ENCODE measurements at regions not wholly inside any gene's neighbourhood (a gene's known extent, or its start where the extent isn't known, plus 50 kb on each side); places are given as distances from the start of the nearest gene placed in this dataset.
"Not testable (repeated sequence)": the region's sequence is repeated elsewhere in the genome, so short reads cannot be mapped to it uniquely, and the experiment has no call there.

DNA sequence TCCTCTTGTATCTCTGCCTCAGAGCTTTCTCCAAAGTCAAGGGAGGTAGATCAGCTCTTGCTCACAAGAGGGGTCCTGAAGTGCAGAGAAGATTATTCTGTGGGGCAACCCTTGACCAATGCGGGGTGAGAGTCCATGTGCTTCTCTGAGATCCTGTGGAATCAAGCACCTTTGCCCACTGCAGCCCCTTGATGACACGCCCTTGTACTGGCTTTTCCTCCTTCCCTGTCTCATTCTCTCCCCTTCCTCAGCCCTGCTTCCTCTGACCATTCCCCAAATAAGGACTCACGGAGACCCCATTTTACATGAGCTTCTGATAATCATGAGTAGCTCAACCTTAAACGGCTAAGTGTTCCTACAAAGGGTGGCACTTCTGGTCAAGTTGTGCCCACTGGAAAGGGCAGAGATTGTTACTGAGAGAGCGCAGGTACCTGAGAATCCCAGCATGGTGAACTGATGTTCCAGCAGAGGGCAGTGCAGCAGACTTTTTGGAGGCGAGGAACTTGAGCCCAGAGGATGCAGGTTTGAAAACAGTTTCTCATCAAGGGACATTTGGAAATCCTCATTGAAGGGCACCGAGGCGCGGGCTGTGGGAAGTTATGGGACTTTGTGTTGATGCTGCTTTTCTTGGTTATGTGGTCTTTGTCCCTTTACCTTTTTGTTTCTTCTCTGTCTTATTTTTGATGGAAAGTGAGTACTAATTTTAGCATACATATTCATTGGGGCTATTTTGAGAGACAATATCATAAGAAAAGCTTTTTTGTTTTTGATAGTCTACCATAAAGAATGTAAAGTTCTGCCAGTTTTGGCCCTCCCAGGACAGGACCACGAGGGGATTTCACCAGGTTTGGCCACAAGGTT is 201.3 kb downstream of the RBM46 start:
- DNase-seq (ENCODE audit: low read depth in 2 of 2) = peak; percentile 7 to 14

GRCh38 chr4:154983714-154984113 is 202.6 kb downstream of the RBM46 start:
- DNase-seq (ENCODE audit: low read depth in 2 of 2) = no peak

GRCh38 chr4:154984148-154984547 is 203.1 kb downstream of the RBM46 start:
- no peak for DNase-seq (ENCODE audit: low read depth in 2 of 2)

GRCh38 chr4:154984616-154985015 is 203.5 kb downstream of the RBM46 start:
- no peak for DNase-seq (ENCODE audit: low read depth in 2 of 2)

DNA sequence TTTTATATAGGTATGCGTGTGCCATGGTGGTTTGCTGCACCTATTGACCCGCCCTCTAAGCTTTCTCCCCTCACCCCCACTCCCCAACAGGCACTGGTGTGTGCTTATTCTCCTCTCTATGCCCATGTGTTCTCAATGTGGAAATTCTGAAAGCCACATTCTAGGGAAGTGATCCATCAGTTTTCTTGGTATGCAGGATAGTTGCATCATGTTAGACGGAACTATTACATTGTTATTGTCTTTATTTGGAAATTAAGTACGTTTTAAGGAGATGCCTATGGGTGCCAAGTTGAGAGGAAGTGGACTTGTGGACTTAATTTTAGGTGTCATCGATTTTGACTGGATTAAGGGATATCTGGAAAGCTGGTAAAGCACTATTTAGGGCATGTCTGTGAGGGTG is 204.6 kb downstream of the RBM46 start:
- no peak for DNase-seq (ENCODE audit: low read depth in 2 of 2)

DNA sequence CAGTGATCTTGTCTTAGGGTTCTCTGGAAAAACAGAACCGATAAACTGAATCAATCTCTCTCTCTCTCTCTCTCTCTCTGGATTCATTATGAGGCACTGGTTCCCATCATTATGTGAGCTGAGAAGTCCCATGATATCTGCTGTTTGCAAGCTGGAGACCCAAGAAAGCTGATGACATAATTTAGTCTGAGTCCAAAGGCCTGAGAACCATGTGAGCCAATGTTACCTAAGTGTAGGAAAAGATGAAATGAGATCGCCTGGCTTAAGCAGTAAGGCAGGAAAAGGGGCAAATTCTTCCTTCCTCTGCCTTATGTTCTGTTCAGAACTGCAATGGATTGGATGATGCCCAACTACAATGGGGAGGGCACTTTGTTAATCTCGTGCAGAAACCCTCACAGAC is 207.4 kb downstream of the RBM46 start:
- no peak for DNase-seq (ENCODE audit: low read depth in 2 of 2)

DNA sequence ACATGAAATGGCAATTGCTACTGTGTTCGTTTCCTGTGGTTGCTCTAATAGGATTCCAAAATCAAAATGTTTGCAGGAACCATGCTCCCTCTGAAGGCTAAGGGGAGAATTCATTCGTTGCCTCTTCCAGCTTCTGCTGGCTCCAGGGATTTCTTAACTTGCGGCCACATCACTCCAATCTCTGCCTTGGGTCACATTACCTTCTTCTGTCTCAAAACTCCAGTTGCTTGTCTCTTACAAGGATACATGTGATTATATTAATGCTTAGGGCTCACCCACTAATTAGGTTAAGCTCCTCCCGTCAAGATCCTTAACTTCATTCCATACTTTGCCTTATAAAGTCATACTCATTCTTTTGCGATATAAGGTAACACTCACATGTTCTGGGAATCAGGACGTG is 208.4 kb downstream of the RBM46 start:
- DNase-seq (ENCODE audit: low read depth in 2 of 2) = no peak

DNA sequence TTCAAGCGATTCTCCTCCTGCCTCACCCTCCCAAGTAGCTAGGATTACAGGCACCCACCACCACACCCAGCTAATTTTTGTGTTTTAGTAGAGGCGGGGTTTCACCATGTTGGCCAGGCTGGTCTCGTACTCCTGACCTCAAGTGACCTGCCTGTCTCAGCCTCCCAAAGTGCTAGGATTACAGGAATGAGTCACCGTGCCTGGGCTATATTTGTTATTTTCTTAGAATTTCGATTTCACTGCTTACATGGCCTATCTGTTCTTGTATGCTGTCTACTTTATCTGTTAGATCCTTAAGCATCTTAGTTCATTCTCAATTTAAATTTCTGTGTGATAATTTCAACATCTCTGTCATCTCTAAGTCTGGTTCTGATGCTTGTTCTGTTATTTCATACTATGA is 210.6 kb upstream of the NPY2R start:
- DNase-seq (ENCODE audit: low read depth in 2 of 2) = not testable (repeated sequence)

DNA sequence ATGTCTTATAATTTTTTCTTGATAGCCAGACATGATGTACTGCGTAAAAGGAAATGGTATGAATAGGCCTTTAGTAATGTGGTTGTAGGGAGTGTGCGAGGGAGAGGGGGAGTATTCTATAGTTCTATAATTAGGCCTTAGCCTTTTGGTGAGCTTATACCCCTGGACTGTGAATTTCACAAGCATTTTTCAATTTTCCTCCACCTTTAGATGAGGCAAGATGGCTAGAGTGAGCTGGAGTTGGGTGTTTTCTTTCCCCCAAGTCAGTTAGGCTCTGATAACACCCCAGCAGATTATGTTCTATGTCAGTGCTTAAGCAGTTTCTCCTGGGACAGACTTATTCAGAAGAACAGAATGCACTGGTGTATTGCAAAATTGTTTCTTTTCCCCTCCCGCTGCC is 210.2 kb upstream of the NPY2R start:
- no peak for DNase-seq (ENCODE audit: low read depth in 2 of 2)

GRCh38 chr4:154998773-154999172 is 209.7 kb upstream of the NPY2R start:
- DNase-seq (ENCODE audit: low read depth in 2 of 2) = no peak

- DNase-seq (ENCODE audit: low read depth in 2 of 2) = no peak
Observed at GRCh38 chr4:154999950-155000578, 208.4 kb upstream of the NPY2R start.

DNA sequence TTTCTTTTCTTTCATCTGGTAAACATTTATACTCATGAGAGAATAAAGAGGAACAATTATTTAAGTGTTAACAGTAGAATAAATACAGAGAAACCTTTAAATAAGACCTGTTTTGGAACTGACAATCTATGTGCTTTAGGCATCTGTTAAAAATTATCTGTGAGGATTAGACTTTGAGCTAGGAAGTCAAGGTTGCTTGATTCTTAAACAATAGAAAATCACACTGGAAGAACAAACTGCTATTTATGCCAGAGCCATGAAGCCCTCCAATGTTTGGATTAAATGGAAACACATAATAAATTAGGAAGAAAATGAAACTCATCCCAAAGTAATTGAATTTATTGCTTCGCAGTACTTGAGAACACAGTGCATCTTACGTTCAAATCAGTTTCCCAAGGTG is 207.2 kb upstream of the NPY2R start:
- no peak for DNase-seq (ENCODE audit: low read depth in 2 of 2)

DNA sequence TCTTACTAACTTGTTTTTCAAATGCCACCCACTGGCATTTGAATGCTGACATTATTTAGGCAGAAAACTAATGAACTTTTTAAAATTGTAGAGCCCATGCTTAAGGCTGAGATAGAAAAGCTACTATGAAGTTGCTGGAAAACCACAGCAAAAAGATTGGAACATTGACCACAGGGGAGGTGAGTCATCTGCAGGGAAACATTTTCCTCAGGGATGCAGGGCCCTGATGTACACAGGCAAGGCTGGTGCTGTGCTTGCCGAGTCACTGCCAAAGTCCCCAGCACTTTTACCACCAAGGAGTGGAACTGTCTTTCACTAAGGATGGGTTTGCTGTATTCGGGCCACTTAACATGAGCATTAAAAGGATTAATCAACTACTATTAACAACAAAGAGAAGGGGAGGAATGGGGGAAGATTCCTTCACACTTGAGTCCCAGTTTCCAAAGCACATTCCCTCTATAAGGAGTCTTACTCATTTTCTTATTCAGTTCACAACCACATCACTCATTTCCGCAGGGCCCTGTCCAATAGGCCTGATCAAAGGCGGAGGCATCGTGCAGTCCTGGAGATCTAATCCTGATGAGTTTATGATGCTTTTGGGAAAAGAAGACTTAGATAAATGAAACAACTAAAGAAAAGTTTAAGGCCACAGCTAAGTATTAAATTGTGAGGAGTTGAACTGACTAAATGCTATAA is 202.9 kb upstream of the NPY2R start:
- no peak for DNase-seq (ENCODE audit: low read depth in 2 of 2)

- no peak for DNase-seq (ENCODE audit: low read depth in 2 of 2)
Observed at GRCh38 chr4:155007660-155008176, 200.7 kb upstream of the NPY2R start.

- no peak for DNase-seq (ENCODE audit: low read depth in 2 of 2)
Observed at GRCh38 chr4:155008389-155008788, 200.0 kb upstream of the NPY2R start.

GRCh38 chr4:155009288-155009687 is 199.1 kb upstream of the NPY2R start:
- DNase-seq (ENCODE audit: low read depth in 2 of 2) = no peak

GRCh38 chr4:155010376-155010775 is 198.1 kb upstream of the NPY2R start:
- no peak for DNase-seq (ENCODE audit: low read depth in 2 of 2)

DNA sequence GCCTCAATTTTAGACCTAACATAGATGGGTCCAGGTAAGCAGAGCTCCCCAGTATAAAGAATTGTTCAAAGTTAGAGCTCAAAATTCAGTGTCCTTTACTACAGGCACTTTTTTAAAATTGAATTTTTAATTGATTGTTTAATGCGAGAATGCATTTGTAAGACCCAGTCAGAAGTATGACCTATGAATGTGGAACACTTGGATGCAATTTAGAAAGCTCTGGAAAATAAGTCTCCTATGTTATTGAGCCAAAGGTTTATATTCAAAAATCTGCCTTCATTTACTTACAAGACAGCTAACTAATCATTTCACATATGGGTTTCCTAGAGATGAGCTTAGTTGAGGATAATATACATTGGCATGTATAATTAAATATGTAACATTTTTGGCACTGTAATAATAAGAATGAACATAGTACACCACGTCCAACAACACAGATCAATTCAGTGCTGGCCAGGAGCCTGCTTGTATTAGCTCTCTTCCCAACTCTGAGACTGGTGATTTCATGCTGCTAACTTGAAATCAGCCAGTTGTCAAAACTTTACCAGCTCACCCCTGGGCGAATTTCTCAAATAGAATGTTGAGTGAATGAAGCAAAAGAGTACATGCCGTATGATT is 197.2 kb upstream of the NPY2R start:
- DNase-seq (ENCODE audit: low read depth in 2 of 2) = no peak

- no peak for DNase-seq (ENCODE audit: low read depth in 2 of 2)
Observed at GRCh38 chr4:155012469-155012868, 196.0 kb upstream of the NPY2R start.

DNA sequence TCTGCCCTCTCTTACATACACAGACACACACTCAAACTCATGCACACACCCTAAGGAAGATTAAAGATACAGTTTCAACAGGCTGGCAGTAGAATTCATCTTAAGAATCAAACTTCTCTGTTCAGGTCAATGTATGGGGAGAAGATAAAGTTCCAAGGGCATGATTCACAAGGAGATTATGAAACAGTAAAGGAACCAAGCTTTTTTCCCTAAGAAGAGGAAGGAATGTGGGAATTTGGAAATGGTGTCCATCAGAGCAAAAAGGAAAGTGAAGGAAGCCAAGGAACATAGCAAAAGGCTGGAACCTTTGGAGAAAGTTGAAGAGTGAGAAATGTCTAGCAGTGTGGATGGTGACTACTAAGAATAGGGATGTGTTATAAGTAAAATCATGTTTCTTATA is 191.0 kb upstream of the NPY2R start:
- DNase-seq (ENCODE audit: low read depth in 2 of 2) = no peak

DNA sequence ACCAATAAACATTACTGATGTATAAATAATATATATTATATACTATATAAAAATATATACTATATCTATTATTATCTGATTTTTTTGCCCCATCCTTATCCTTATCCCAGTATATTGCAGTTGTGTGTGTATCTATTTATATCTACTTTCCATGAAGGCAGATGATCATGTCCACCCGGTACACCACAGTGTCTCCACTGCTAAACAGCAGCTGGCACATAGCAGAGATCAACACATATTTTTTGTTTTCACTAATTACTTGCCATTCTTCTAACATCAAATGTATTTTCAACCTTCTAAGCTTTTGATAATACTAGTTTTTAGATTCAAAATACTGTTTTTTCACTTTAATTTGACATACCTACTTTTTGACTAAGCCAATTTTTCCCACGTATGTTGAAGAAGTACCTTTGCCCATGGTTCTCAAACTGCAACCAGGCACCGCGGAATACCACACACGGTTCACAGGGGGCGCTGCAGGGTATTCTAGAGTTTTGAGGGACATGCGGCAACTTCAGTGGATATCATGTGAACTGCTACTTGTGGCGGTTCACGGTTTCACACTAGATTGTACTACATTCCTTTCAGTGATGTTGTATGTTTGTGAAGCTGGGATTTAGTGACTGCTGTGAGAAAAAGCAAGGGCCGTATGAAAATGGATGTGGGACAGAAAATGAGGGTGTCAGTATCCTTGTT is 182.5 kb upstream of the NPY2R start:
- peak in 1 of 2 donors; percentile 8 for DNase-seq (ENCODE audit: low read depth in 2 of 2)

DNA sequence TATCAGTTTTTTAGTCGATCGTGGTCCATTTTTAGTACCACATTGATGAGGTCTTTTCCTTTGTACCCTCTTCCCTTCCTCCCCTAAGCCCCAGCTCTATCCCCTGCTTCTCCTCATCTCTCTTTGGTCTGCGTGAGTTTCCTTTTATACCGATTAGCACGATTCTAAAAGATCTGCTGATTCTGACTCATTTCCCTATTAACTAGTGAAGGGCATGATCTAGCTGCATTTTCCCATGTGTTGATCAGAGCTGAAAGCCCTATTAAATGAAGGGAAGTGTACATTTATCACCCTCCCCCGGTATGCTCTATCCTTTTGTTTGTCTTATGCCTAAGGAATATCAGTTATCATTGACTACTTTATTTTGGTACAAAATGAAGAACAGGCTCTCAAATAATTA is 181.7 kb upstream of the NPY2R start:
- no peak for DNase-seq (ENCODE audit: low read depth in 2 of 2)

Data from stimulated activated CD4-positive, alpha-beta T cell treated with anti-CD3 and anti-CD28 coated beads, Interleukin-15, amount 100 ng/mL, for 48 hours (primary cell).